ENCODE measurements at regions not wholly inside any gene's neighbourhood (a gene's known extent, or its start where the extent isn't known, plus 50 kb on each side); places are given as distances from the start of the nearest gene placed in this dataset.

DNA sequence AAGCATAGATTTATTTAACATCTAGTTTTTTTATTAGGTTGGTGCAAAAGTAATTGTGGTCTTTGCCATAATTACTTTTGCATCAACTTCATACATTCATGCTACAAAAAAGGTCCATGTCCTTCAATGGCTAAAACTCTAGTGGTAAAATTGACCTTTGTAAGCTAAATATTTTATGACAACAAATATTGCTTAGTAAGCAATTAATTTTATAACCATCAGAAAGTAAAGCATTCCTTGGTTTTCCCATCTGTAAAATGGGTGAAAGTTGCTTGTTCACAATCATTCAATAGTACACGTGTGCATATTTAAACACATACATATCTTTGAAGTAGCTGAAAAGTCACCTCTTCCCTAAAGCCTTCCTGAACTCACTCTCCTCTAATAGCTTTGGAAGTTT is 789.6 kb downstream of the CDH8 start:
- no peak for TF ChIP-seq TAF1 (IDR thresholded peaks at IDR 0.05; ENCODE audit: borderline replicate concordance, low read depth, low read length)
- no peak for TF ChIP-seq POLR2AphosphoS5 (IDR thresholded peaks at IDR 0.05; ENCODE audit: low read depth, low read length)

Measured in GM12892 (cell line).